GM12872 (cell line): ENCODE measurements at regions not wholly inside any gene's neighbourhood (a gene's known extent, or its start where the extent isn't known, plus 50 kb on each side); places are given as distances from the start of the nearest gene placed in this dataset.

ENCODE experiments used
- CTCF ChIP-seq: IDR thresholded peaks from 3 replicates; pipeline ENCODE4 v1.5.1; 2011; ENCODE audit warnings: low read depth, mild to moderate bottlenecking, low read length, moderate library complexity; ENCODE audit not compliant: insufficient read depth

- no peak for TF ChIP-seq CTCF
Observed at GRCh38 chr5:128857076-128857677, 108.1 kb upstream of the SLC27A6 start.

DNA sequence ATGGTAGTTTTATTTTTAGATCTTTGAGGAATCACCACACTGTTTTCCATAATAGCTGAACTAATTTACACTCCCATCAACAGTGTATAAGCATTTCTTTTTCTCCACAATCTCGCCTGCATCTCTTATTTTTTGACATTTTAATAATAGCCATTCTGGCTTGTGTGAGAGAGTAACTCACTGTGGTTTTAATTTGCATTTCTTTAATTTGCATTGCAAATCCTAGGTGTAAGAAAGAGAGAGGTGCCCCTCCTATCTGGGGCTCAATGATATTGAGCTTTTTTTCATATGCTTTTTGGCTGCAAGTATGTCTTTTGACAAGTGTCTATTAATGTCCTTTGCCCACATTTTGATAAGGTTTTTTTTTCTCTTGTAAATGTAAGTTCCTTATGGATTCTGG, 106.3 kb upstream of the SLC27A6 start:
- no peak for TF ChIP-seq CTCF

DNA sequence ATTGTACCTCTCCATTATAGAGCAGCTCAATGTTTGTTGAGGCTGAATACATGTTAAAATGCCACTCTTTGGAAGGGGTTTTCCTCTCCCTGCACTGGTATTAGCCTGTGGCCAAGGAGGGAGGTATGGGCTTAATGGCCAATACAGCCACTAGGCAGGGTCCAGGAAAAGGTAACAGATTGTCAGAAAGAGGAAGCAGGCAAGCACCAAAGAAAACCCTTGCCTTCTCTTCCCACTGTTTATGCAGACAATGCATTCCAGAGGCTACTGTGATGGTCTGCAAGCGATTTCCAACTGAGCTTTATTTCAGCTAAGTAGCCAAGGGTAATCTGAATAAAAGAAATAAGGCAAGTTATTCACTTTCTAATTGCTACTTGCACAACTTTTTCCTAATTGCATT, 95.3 kb upstream of the SLC27A6 start:
- no peak for TF ChIP-seq CTCF

DNA sequence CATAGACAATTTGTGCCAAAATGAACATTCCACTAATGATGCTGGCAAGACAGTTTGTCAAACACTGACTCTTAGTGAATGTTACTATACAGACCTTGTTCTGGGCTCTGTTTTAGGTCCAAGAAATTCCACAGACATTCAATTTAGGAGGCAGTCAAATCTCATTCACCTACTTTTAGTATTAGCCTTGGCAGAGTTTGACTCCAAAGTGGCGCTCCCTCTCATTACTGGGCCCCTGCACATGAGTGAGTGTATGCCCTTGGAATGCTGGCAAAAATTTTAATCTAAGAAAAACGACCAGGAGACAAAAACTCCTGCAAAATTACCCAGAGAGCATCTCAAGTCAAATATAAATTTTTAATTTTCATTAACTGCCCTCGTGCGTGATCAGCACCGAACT, 94.9 kb upstream of the SLC27A6 start:
- TF ChIP-seq CTCF: no peak

- TF ChIP-seq CTCF: no peak
Observed at GRCh38 chr5:128870923-128871322, 94.4 kb upstream of the SLC27A6 start.

DNA sequence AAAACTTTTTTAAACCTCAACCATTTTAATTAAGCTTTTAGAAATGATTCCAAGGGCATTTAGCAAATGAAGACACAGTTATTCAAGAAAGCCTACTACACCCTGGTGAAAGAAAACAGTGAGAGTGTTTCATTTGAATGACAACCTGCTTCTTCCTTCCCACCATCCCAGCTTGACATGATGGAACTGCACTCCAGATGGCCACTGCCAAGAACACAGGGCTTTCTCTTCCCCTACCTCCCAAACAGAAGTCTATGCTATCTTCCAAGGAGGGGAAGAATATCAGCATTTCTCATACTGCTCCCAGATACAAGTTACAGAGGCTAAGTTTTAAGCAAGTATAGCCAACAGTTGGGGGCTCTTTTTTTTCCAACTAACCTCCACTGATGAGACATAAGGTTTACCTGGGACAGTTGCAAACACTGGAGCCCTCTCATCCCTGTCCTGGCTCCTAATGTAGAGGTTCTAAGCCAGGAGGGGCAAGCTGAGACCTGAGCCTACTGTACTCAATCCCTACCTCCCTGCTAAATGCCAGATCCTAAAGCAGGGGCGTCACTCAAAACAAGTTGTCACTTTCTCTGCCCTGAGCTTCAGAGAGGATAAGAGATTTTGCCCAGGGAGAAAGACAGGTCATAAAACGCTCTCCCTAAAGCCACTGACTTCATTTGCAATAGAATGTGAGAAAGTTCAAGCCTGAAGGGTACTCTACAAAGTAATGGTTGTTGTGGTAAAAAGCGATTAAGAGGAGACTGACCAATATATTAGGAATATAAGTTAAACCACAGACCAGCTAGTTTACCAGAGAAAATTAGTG, 88.5 kb upstream of the SLC27A6 start:
- no peak for TF ChIP-seq CTCF

DNA sequence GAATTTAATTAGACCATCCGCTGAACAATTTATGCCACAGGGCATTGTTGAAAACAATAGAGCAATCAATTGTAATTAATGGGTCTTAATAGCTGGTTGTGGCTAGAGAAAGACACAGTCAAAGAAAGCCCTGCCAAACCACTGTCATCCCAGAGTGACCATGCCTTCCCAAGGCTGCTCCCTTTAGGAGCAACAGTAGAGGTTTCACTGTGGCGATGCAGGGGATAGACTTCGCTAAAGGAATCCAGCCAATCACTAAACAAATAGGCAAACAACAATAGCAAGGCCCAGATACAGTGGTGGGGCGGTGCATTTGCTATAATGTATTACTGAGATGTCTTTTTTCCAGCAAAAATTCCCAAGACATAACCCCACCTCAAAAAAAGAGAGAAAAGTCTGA, 87.8 kb upstream of the SLC27A6 start:
- TF ChIP-seq CTCF: no peak
